IMR-90 (cell line): ENCODE measurements at regions not wholly inside any gene's neighbourhood (a gene's known extent, or its start where the extent isn't known, plus 50 kb on each side); places are given as distances from the start of the nearest gene placed in this dataset.

Experiments used
- ATAC-seq: fragments of 200-7000 bp; cut with Tn5 transposase; 2 replicates; pipeline ENCODE4 v1.9.1; 2020; ENCODE audit warnings: low read depth, mild to moderate bottlenecking, moderate library complexity
- BruUV-seq: library from RNA; stranded (reverse); fragments of 400-500 nt; replicated peaks from 2 replicates; lab custom pipeline; 2021; lab: Mats Ljungman, UMichigan
- CTCF ChIA-PET: fragments of 300-600 bp; formaldehyde crosslinking; extraction: SDS; loops from one replicate; lab custom pipeline; 2021; ENCODE audit warnings: antibody characterized with exemption; lab: Yijun Ruan, JAX
- POLR2A ChIA-PET: fragments of 300-600 bp; sonication (Branson Sonifier 250); formaldehyde crosslinking; loops from one replicate; lab custom pipeline; 2022; ENCODE audit warnings: antibody characterized with exemption; ENCODE audit not compliant: unreplicated experiment; lab: Charles Lee
- DNase-seq: peaks from one replicate; pipeline ENCODE4 v3.0.0; 2013
- H2AFZ ChIP-seq: replicated peaks from 2 replicates; pipeline ENCODE3; 2013; ENCODE audit warnings: low read length, mild to moderate bottlenecking; ENCODE audit not compliant: poor library complexity
- H2AK5ac ChIP-seq: 2 replicates; pipeline ENCODE4 v1.6.1; 2013; ENCODE audit warnings: low read depth, low read length, inconsistent platforms
- H2AK9ac ChIP-seq: replicated peaks from 2 replicates; pipeline ENCODE3; 2013; ENCODE audit warnings: mild to moderate bottlenecking, low read depth, low read length, moderate library complexity; ENCODE audit not compliant: poor library complexity
- H2BK120ac ChIP-seq: 2 replicates; pipeline ENCODE4 v1.6.1; 2013; ENCODE audit warnings: low read depth, low read length, inconsistent platforms
- H2BK15ac ChIP-seq: 3 replicates; pipeline ENCODE4 v1.6.1; 2013; ENCODE audit warnings: low read depth, low read length, inconsistent platforms
- H2BK20ac ChIP-seq: 2 replicates; pipeline ENCODE4 v1.6.1; 2013; ENCODE audit warnings: low read depth, mild to moderate bottlenecking, inconsistent platforms, low read length, moderate library complexity
- H2BK5ac ChIP-seq: 2 replicates; pipeline ENCODE4 v1.6.1; 2013; ENCODE audit warnings: mild to moderate bottlenecking, low read depth, low read length, inconsistent platforms; ENCODE audit not compliant: poor library complexity, severe bottlenecking
- H3K14ac ChIP-seq: replicated peaks from 2 replicates; pipeline ENCODE4 v1.6.1; 2013; ENCODE audit warnings: low read depth, low read length, inconsistent platforms
- H3K18ac ChIP-seq: 2 replicates; pipeline ENCODE4 v1.6.1; 2013; ENCODE audit warnings: low read depth, low read length, control low read depth
- H3K23ac ChIP-seq: 2 replicates; pipeline ENCODE4 v1.6.1; 2013; ENCODE audit warnings: low read depth, low read length, inconsistent platforms
- H3K27ac ChIP-seq: 2 replicates; pipeline ENCODE4 v1.5.1; 2013; ENCODE audit warnings: mild to moderate bottlenecking, control low read depth, low read length; ENCODE audit not compliant: insufficient read depth
- H3K27me3 ChIP-seq: 2 replicates; pipeline ENCODE4 v1.6.1; 2013; ENCODE audit warnings: low read length; ENCODE audit not compliant: control insufficient read depth, insufficient read depth
- H3K36me3 ChIP-seq: 2 replicates; pipeline ENCODE4 v1.6.1; 2013; ENCODE audit warnings: low read length, mixed read lengths; ENCODE audit not compliant: control insufficient read depth, insufficient read depth
- H3K4ac ChIP-seq: 2 replicates; pipeline ENCODE4 v1.6.1; 2013; ENCODE audit warnings: low read depth, low read length, inconsistent platforms
- H3K4me1 ChIP-seq: 2 replicates; pipeline ENCODE4 v1.6.1; 2013; ENCODE audit warnings: low read length, mixed read lengths; ENCODE audit not compliant: control insufficient read depth, insufficient read depth
- H3K4me2 ChIP-seq: 2 replicates; pipeline ENCODE4 v1.6.1; 2013; ENCODE audit warnings: low read depth, mild to moderate bottlenecking, control low read depth, low read length, moderate library complexity
- H3K4me3 ChIP-seq: 2 replicates; pipeline ENCODE4 v1.5.1; 2013; ENCODE audit warnings: low read depth, mild to moderate bottlenecking, control low read depth, low read length, moderate library complexity; ENCODE audit not compliant: insufficient read depth
- H3K56ac ChIP-seq: 2 replicates; pipeline ENCODE4 v1.6.1; 2013; ENCODE audit warnings: low read length, inconsistent platforms; ENCODE audit not compliant: insufficient read depth; ENCODE audit errors: extremely low read depth
- H3K79me1 ChIP-seq, 2 experiments: 2 replicates each; pipeline ENCODE4 v1.6.1; 2013; ENCODE audit warnings: low read length in 2 of 2, inconsistent platforms in 1 of 2, low read depth in 1 of 2
- H3K9ac ChIP-seq: 2 replicates; pipeline ENCODE4 v1.6.1; 2013; ENCODE audit warnings: low read depth, low read length, control low read depth
- H3K9me1 ChIP-seq: 2 replicates; pipeline ENCODE4 v1.6.1; 2013; ENCODE audit warnings: low read length, inconsistent platforms; ENCODE audit not compliant: insufficient read depth
- H3K9me3 ChIP-seq: 2 replicates; pipeline ENCODE4 v1.6.1; 2013; ENCODE audit warnings: low read length; ENCODE audit not compliant: control insufficient read depth, insufficient read depth
- H4K20me1 ChIP-seq: 2 replicates; pipeline ENCODE4 v1.6.1; 2013; ENCODE audit warnings: low read length, inconsistent platforms; ENCODE audit not compliant: insufficient read depth
- H4K5ac ChIP-seq: 2 replicates; pipeline ENCODE4 v1.6.1; 2013; ENCODE audit warnings: mild to moderate bottlenecking, low read depth, low read length, control low read depth
- H4K8ac ChIP-seq, 2 experiments: 2 replicates each; pipeline ENCODE4 v1.6.1; 2013; ENCODE audit warnings: low read depth in 2 of 2, low read length in 2 of 2, control low read depth in 1 of 2, inconsistent platforms in 1 of 2
- H4K91ac ChIP-seq: 2 replicates; pipeline ENCODE4 v1.6.1; 2013; ENCODE audit warnings: low read depth, low read length, inconsistent platforms; ENCODE audit not compliant: insufficient read depth
- BHLHE40 ChIP-seq: fragments of 150-350 bp; IDR thresholded peaks from 2 replicates; pipeline ENCODE4 v1.6.1; 2016; ENCODE audit warnings: mild to moderate bottlenecking, low read depth, low read length
- CEBPB ChIP-seq: IDR thresholded peaks from 2 replicates; pipeline ENCODE4 v1.6.1; 2012; ENCODE audit warnings: low read depth, low read length, improper control_type of control experiment
- CHD1 ChIP-seq: IDR thresholded peaks from 2 replicates; pipeline ENCODE4 v1.6.1; 2012; ENCODE audit warnings: low read depth, low read length, improper control_type of control experiment
- FOS ChIP-seq: fragments of 150-350 bp; IDR thresholded peaks from 2 replicates; pipeline ENCODE4 v1.6.1; 2016; ENCODE audit warnings: low read depth, low read length
- MAFK ChIP-seq: IDR thresholded peaks from 2 replicates; pipeline ENCODE4 v1.6.1; 2012; ENCODE audit warnings: low read depth, low read length, improper control_type of control experiment
- MAZ ChIP-seq: IDR thresholded peaks from 2 replicates; pipeline ENCODE4 v1.6.1; 2012; ENCODE audit warnings: low read depth, mild to moderate bottlenecking, low read length, improper control_type of control experiment, moderate library complexity, borderline replicate concordance
- MXI1 ChIP-seq: IDR thresholded peaks from 2 replicates; pipeline ENCODE4 v1.6.1; 2012; ENCODE audit warnings: low read depth, mild to moderate bottlenecking, low read length, moderate library complexity, borderline replicate concordance
- NFE2L2 ChIP-seq: fragments of 150-350 bp; IDR thresholded peaks from 2 replicates; pipeline ENCODE4 v1.6.1; 2016; ENCODE audit warnings: low read depth, mild to moderate bottlenecking, low read length
- POLR2A ChIP-seq: IDR thresholded peaks from 2 replicates; pipeline ENCODE4 v1.6.1; 2012; ENCODE audit warnings: mild to moderate bottlenecking, low read depth, low read length
- RAD21 ChIP-seq: IDR thresholded peaks from 2 replicates; pipeline ENCODE4 v1.6.1; 2012; ENCODE audit warnings: low read length, improper control_type of control experiment
- RCOR1 ChIP-seq: IDR thresholded peaks from 2 replicates; pipeline ENCODE4 v1.6.1; 2012; ENCODE audit warnings: mild to moderate bottlenecking, low read length, improper control_type of control experiment; ENCODE audit not compliant: insufficient replicate concordance
- RFX5 ChIP-seq: IDR thresholded peaks from 2 replicates; pipeline ENCODE4 v1.8.0; 2012; ENCODE audit warnings: low read depth, mild to moderate bottlenecking, low read length, moderate library complexity
- SMC3 ChIP-seq: fragments of 150-350 bp; IDR thresholded peaks from 2 replicates; pipeline ENCODE4 v1.6.1; 2016; ENCODE audit warnings: low read depth, mild to moderate bottlenecking, antibody characterized with exemption, low read length, moderate library complexity
- WGBS, 2 experiments: methylation state at CpG; one replicate each; pipeline versions ENCODE4 v1.1.5 to v1.1.7; 2013; ENCODE audit warnings: missing lambda C conversion rate in 2 of 2; ENCODE audit not compliant: insufficient read length in 1 of 2; ENCODE audit errors: extremely low coverage in 2 of 2; 5-methylcytosine and 5-hydroxymethylcytosine counted together
- dilution Hi-C: fragments of 300-500 bp; cut with HindIII; formaldehyde crosslinking; loops from one replicate; pipeline ENCODE4 v1.14.3; 2018; ENCODE audit warnings: low sequenced_read_pairs; ENCODE audit not compliant: unreplicated experiment
- in situ Hi-C: fragments of 300-500 bp; cut with MboI; formaldehyde crosslinking; loops from 3 replicates; pipeline ENCODE4 v1.14.3; 2019; ENCODE audit warnings: low sequenced_read_pairs, inconsistent platforms, mixed read lengths
- intact Hi-C: fragments of 100-400 bp; cut with micrococcal nuclease; formaldehyde crosslinking; loops from 2 replicates; pipeline ENCODE4 v1.10.0; 2022
- TF ChIP-seq, protein P1 (sequence below): fragments of 150-350 bp; IDR thresholded peaks from 2 replicates; pipeline ENCODE4 v1.6.1; 2016; ENCODE audit warnings: low read depth, mild to moderate bottlenecking, low read length, moderate library complexity, borderline replicate concordance
- TF ChIP-seq, protein P2 (sequence below): fragments of 150-350 bp; IDR thresholded peaks from 2 replicates; pipeline ENCODE4 v1.6.1; 2017; ENCODE audit warnings: mild to moderate bottlenecking, antibody characterized with exemption, low read length, low read depth
- TF ChIP-seq, protein P3 (sequence below): conservative IDR thresholded peaks from 2 replicates; pipeline ENCODE4 v1.5.1; 2012; ENCODE audit warnings: mild to moderate bottlenecking, low read depth, low read length, improper control_type of control experiment

DNA sequence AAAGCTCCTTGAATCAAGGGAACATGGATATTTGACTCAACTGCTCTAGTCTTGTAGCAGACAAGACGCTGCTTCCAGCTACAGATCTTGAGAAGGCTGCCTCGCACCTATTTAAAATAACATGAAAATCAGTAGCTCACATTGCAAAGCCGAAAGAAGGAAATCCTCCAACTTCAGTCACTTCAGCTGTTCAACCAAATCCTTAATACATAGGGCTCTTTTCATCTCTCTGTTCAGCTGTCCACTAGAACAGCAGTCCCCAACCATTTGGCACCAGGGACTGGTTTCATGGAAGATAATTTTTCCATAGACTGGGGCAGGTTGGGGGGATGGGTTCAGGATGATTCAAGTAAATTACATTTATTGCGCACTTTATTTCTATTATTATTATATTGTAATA, 1116.0 kb upstream of the TMEM132C start:
- no peak overlapping the region for H4K5ac ChIP-seq
- no TSS peak for BruUV-seq
- no peak overlapping the region for H3K56ac ChIP-seq
- H2AK5ac ChIP-seq: no peak overlapping the region
- in situ Hi-C loops: no loop called here
- ChIA-PET POLR2A (no interaction called here), CTCF (no interaction called here)
- no peak for TF ChIP-seq NFE2L2
- TF ChIP-seq CEBPB: no peak
- TF ChIP-seq RFX5: no peak
- no peak for TF ChIP-seq SMC3
- TF ChIP-seq, protein P1, sequence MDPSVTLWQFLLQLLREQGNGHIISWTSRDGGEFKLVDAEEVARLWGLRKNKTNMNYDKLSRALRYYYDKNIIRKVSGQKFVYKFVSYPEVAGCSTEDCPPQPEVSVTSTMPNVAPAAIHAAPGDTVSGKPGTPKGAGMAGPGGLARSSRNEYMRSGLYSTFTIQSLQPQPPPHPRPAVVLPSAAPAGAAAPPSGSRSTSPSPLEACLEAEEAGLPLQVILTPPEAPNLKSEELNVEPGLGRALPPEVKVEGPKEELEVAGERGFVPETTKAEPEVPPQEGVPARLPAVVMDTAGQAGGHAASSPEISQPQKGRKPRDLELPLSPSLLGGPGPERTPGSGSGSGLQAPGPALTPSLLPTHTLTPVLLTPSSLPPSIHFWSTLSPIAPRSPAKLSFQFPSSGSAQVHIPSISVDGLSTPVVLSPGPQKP: no peak
- no peak for TF ChIP-seq BHLHE40
- TF ChIP-seq, protein P2, sequence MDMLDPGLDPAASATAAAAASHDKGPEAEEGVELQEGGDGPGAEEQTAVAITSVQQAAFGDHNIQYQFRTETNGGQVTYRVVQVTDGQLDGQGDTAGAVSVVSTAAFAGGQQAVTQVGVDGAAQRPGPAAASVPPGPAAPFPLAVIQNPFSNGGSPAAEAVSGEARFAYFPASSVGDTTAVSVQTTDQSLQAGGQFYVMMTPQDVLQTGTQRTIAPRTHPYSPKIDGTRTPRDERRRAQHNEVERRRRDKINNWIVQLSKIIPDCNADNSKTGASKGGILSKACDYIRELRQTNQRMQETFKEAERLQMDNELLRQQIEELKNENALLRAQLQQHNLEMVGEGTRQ: no peak
- no peak for TF ChIP-seq RAD21
- TF ChIP-seq CHD1: no peak
- TF ChIP-seq RCOR1: no peak
- no peak for TF ChIP-seq MXI1
- TF ChIP-seq POLR2A: no peak
- no peak for TF ChIP-seq FOS
- TF ChIP-seq, protein P3, sequence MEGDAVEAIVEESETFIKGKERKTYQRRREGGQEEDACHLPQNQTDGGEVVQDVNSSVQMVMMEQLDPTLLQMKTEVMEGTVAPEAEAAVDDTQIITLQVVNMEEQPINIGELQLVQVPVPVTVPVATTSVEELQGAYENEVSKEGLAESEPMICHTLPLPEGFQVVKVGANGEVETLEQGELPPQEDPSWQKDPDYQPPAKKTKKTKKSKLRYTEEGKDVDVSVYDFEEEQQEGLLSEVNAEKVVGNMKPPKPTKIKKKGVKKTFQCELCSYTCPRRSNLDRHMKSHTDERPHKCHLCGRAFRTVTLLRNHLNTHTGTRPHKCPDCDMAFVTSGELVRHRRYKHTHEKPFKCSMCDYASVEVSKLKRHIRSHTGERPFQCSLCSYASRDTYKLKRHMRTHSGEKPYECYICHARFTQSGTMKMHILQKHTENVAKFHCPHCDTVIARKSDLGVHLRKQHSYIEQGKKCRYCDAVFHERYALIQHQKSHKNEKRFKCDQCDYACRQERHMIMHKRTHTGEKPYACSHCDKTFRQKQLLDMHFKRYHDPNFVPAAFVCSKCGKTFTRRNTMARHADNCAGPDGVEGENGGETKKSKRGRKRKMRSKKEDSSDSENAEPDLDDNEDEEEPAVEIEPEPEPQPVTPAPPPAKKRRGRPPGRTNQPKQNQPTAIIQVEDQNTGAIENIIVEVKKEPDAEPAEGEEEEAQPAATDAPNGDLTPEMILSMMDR: no peak
- no peak for TF ChIP-seq MAFK
- TF ChIP-seq MAZ: no peak
- dilution Hi-C loops: no loop called here
- no peak overlapping the region for H2AK9ac ChIP-seq
- no peak overlapping the region for H2BK15ac ChIP-seq
- peaks cover 6% of the 10 kb centered on the region for H3K9me3 ChIP-seq
- H3K18ac ChIP-seq: no peak overlapping the region
- H3K23ac ChIP-seq: no peak overlapping the region
- no peak overlapping the region for H2BK5ac ChIP-seq
- no peak overlapping the region for H3K27ac ChIP-seq
- H3K4me2 ChIP-seq: no peak overlapping the region
- intact Hi-C loops: no loop called here
- H4K8ac ChIP-seq: no peak overlapping the region
- ATAC-seq (no peak), DNase-seq (no peak)
- H3K9ac ChIP-seq: no peak overlapping the region
- H3K9me1 ChIP-seq: no peaks in the 10 kb centered on the region
- no peak overlapping the region for H2BK120ac ChIP-seq
- H4K20me1 ChIP-seq: no peaks in the 10 kb centered on the region
- no peaks in the 10 kb centered on the region for H3K36me3 ChIP-seq
- WGBS, 2 experiments: no CpG with 5 or more reads among the region's 4 CpGs
- H2AFZ ChIP-seq: no peak overlapping the region
- no peaks in the 10 kb centered on the region for H3K79me1 ChIP-seq
- H3K4ac ChIP-seq: no peak overlapping the region
- no peaks in the 10 kb centered on the region for H3K27me3 ChIP-seq
- H3K4me1 ChIP-seq: no peaks in the 10 kb centered on the region
- H4K91ac ChIP-seq: no peak overlapping the region
- no peak overlapping the region for H3K4me3 ChIP-seq
- no peak overlapping the region for H3K14ac ChIP-seq
- no peak overlapping the region for H2BK20ac ChIP-seq
